A549 (cell line): ENCODE measurements at regions not wholly inside any gene's neighbourhood (a gene's known extent, or its start where the extent isn't known, plus 50 kb on each side); places are given as distances from the start of the nearest gene placed in this dataset.

Experiments used
- ATAC-seq, 2 experiments: fragments of 200-7000 bp in 1 of 2; fragments of >200 bp in 1 of 2; cut with Nextera tagmentation in 1 of 2; cut with Tn5 transposase in 1 of 2; 3 replicates each; pipeline versions ENCODE4 v1.8.0 to v1.9.1; 2018 to 2020; ENCODE audit warnings: mild to moderate bottlenecking in 1 of 2, moderate library complexity in 1 of 2
- CTCF ChIA-PET: fragments of 300-600 bp; sonication (Branson Sonifier 250); formaldehyde crosslinking; extraction: SDS; loops from one replicate; lab custom pipeline; 2021; ENCODE audit warnings: antibody characterized with exemption, inconsistent platforms; lab: Yijun Ruan, JAX
- POLR2A ChIA-PET: fragments of 350-600 bp; formaldehyde crosslinking; extraction: SDS; loops from one replicate; lab custom pipeline; 2021; ENCODE audit warnings: antibody characterized with exemption, inconsistent platforms; lab: Yijun Ruan, JAX
- DNase-seq, 2 experiments: peaks; one replicate each; pipeline versions ENCODE4 v3.0.0 to v3.0.0-alpha.2; 2011 to 2016; ENCODE audit warnings: low read depth in 1 of 2, low spot score in 1 of 2
- FAIRE-seq: peaks from 2 replicates; lab custom pipeline; 2011; peaks lifted over from hg19 to GRCh38; lab: Jason Lieb, UNC
- H3K27ac ChIP-seq, 2 experiments: fragments of >200 bp; sonication (Bioruptor Twin); formaldehyde crosslinking; 3 replicates each; pipeline ENCODE4 v1.5.1; 2016 to 2017
- H3K4me1 ChIP-seq: fragments of >200 bp; sonication (Bioruptor Twin); formaldehyde crosslinking; 3 replicates; pipeline ENCODE4 v1.6.1; 2016
- H3K4me2 ChIP-seq: fragments of >200 bp; sonication (Bioruptor Twin); formaldehyde crosslinking; 3 replicates; pipeline ENCODE4 v1.6.1; 2016
- H3K4me3 ChIP-seq: fragments of >200 bp; sonication (Bioruptor Twin); formaldehyde crosslinking; 3 replicates; pipeline ENCODE4 v1.5.1; 2016
- H3K9me3 ChIP-seq: fragments of >200 bp; sonication (Bioruptor Twin); formaldehyde crosslinking; 3 replicates; pipeline ENCODE4 v1.6.1; 2016
- BHLHE40 ChIP-seq: IDR thresholded peaks from 2 replicates; pipeline ENCODE4 v1.6.1; 2012; ENCODE audit warnings: low read depth, low read length, inconsistent platforms
- CHD4 ChIP-seq: fragments of 200-600 bp; sonication (generic); IDR thresholded peaks from 2 replicates; pipeline ENCODE4 v1.6.1; 2016; ENCODE audit warnings: antibody characterized with exemption, mild to moderate bottlenecking, borderline replicate concordance
- EHMT2 ChIP-seq: fragments of 200-600 bp; sonication (generic); IDR thresholded peaks from 2 replicates; pipeline ENCODE4 v1.6.1; 2016; ENCODE audit warnings: antibody characterized with exemption, low read depth, mild to moderate bottlenecking, moderate library complexity
- ELK1 ChIP-seq: fragments of 150-350 bp; IDR thresholded peaks from 2 replicates; pipeline ENCODE4 v1.6.1; 2014; ENCODE audit warnings: low read depth, mild to moderate bottlenecking, low read length
- EP300 ChIP-seq, 2 experiments: fragments of >200 bp; sonication (Bioruptor Twin); formaldehyde crosslinking; IDR thresholded peaks; 2 replicates in 1 of 2; 3 replicates in 1 of 2; pipeline ENCODE4 v1.6.1; 2016 to 2017
- ESRRA ChIP-seq: fragments of 150-350 bp; IDR thresholded peaks from 2 replicates; pipeline ENCODE4 v1.6.1; 2014; ENCODE audit warnings: mild to moderate bottlenecking, low read length, borderline replicate concordance
- FOXS1 ChIP-seq: fragments of 250-450 bp; sonication (Bioruptor Pico); IDR thresholded peaks from 2 replicates; pipeline ENCODE4 v1.5.0; 2020; ENCODE audit warnings: mild to moderate bottlenecking, moderate library complexity
- JUN ChIP-seq, 2 experiments: fragments of >200 bp; sonication (Bioruptor Twin); formaldehyde crosslinking; IDR thresholded peaks; 2 replicates in 1 of 2; 3 replicates in 1 of 2; pipeline ENCODE4 v1.6.1; 2016 to 2017
- JUNB ChIP-seq: fragments of >200 bp; sonication (Bioruptor Twin); formaldehyde crosslinking; IDR thresholded peaks from 2 replicates; pipeline ENCODE4 v1.6.1; 2016
- KDM1A ChIP-seq: fragments of 200-600 bp; sonication (generic); IDR thresholded peaks from 2 replicates; pipeline ENCODE4 v1.6.1; 2016; ENCODE audit warnings: low read depth, mild to moderate bottlenecking
- KDM5A ChIP-seq: fragments of 200-600 bp; sonication (generic); IDR thresholded peaks from 2 replicates; pipeline ENCODE4 v1.6.1; 2016; ENCODE audit warnings: antibody characterized with exemption, mild to moderate bottlenecking
- MAFK ChIP-seq: fragments of 450-650 bp; IDR thresholded peaks from 2 replicates; pipeline ENCODE4 v1.6.1; 2014; ENCODE audit not compliant: partially characterized antibody
- MAZ ChIP-seq: fragments of 150-350 bp; IDR thresholded peaks from 2 replicates; pipeline ENCODE4 v1.6.1; 2014; ENCODE audit warnings: antibody characterized with exemption, low read depth, low read length, borderline replicate concordance
- MYC ChIP-seq: IDR thresholded peaks from 2 replicates; pipeline ENCODE4 v1.6.1; 2012; ENCODE audit warnings: mild to moderate bottlenecking, inconsistent platforms, low read length, improper control_type of control experiment, borderline replicate concordance
- NFE2L2 ChIP-seq: fragments of 150-350 bp; conservative IDR thresholded peaks from 2 replicates; pipeline ENCODE4 v1.6.1; 2014; ENCODE audit warnings: low read length
- NPAS2 ChIP-seq: fragments of 250-450 bp; sonication (Bioruptor Pico); IDR thresholded peaks from 2 replicates; pipeline ENCODE4 v1.8.0; 2022; ENCODE audit warnings: mild to moderate bottlenecking, moderate library complexity, borderline replicate concordance
- PBX3 ChIP-seq: IDR thresholded peaks from 2 replicates; pipeline ENCODE4 v1.6.1; 2012
- RARB ChIP-seq: fragments of 250-450 bp; sonication (Bioruptor Pico); IDR thresholded peaks from 2 replicates; pipeline ENCODE4 v1.8.0; 2021; ENCODE audit warnings: mild to moderate bottlenecking, moderate library complexity
- RFX5 ChIP-seq: fragments of 450-650 bp; IDR thresholded peaks from 2 replicates; pipeline ENCODE4 v1.7.1; 2014; ENCODE audit warnings: antibody characterized with exemption, mild to moderate bottlenecking, moderate library complexity
- SMC3 ChIP-seq: fragments of >200 bp; sonication (Bioruptor Twin); formaldehyde crosslinking; IDR thresholded peaks from 3 replicates; pipeline ENCODE4 v1.6.1; 2018; ENCODE audit warnings: inconsistent platforms
- SREBF2 ChIP-seq: fragments of 450-650 bp; IDR thresholded peaks from 2 replicates; pipeline ENCODE4 v1.6.1; 2014; ENCODE audit warnings: mild to moderate bottlenecking, moderate library complexity
- TP53 ChIP-seq: fragments of 250-450 bp; sonication (Bioruptor Pico); IDR thresholded peaks from 2 replicates; pipeline ENCODE4 v1.5.0; 2021; ENCODE audit warnings: mild to moderate bottlenecking, moderate library complexity
- ZC3H11A ChIP-seq: fragments of 450-650 bp; IDR thresholded peaks from 2 replicates; pipeline ENCODE4 v1.6.1; 2014; ENCODE audit warnings: antibody characterized with exemption, mild to moderate bottlenecking
- ZNF302 ChIP-seq: fragments of 250-450 bp; sonication (Bioruptor Pico); IDR thresholded peaks from 2 replicates; pipeline ENCODE4 v1.9.0; 2021; ENCODE audit warnings: inconsistent platforms, mild to moderate bottlenecking, moderate library complexity
- WGBS: methylation state at CpG from one replicate; pipeline ENCODE4 v1.1.6; 2017; ENCODE audit errors: missing lambda C conversion rate; 5-methylcytosine and 5-hydroxymethylcytosine counted together
- TF ChIP-seq, protein P1 (sequence below): fragments of >200 bp; sonication (Bioruptor Twin); formaldehyde crosslinking; IDR thresholded peaks from 2 replicates; pipeline ENCODE4 v1.6.1; 2016
- TF ChIP-seq, protein P2 (sequence below): fragments of 450-650 bp; IDR thresholded peaks from 2 replicates; pipeline ENCODE4 v1.6.1; 2014; ENCODE audit warnings: antibody characterized with exemption
- TF ChIP-seq, protein P3 (sequence below): fragments of 200-600 bp; sonication (generic); IDR thresholded peaks from 2 replicates; pipeline ENCODE4 v1.6.1; 2016; ENCODE audit warnings: antibody characterized with exemption, mild to moderate bottlenecking, moderate library complexity

DNA sequence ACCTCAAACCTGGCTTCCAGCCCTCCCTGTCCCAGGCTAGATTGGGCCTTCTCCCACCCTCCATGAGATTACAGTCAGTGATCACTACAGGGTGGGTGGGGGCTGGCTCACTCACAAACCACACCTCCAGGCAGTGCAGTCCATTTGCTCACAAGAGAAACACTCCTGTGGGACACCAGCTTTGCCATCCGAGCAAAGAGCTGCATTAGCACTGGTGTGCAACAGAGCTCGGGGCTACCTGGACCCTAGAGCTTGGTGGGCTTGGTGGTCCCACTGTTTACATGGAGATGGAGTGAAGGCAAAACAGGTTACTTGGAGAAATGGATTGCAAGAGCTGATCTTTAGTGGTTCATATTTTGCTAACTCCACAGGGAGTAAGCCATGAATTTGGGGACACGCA is 451.7 kb upstream of the ZMIZ1 start:
- FAIRE-seq (no peak), ATAC-seq (no peak), DNase-seq (no peak)
- no peak overlapping the region for H3K27ac ChIP-seq
- ChIA-PET POLR2A (no interaction called here), CTCF (interaction anchor here (0.6 to 2.9 kb wide), 6 partner anchors 8 to 194 kb away, joined by 3 to 14 read pairs (median 4); no protein-coding TSS in a partner anchor)
- no peak overlapping the region for H3K4me2 ChIP-seq
- no peak for TF ChIP-seq JUNB
- TF ChIP-seq MAZ = no peak
- H3K4me3 ChIP-seq = no peak overlapping the region
- H3K4me1 ChIP-seq = peaks cover 7% of the 10 kb centered on the region; the same call in 1 of the 3 replicates
- no peaks in the 10 kb centered on the region for H3K9me3 ChIP-seq
- 71% methylated on average over 3 of the region's 3 CpGs for WGBS

DNA sequence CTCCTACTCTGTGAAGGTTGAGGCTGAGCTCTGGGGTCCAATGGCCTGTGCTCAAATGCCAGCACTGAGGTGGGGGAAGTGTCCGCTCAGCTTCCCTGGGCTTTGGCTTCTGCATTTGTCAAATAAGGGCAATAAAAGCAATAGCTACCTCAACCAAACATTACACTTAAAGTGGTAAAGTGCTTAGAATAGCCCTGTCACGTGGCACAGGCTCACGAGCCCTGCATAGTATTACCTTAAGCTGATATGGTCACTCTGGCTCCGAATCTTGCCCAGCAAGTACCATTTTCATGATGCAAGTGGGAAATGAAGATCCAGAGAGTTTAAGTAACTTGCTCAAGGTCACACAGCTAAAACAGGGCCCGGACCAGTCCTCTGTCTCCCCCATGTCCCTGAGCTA is 451.1 kb upstream of the ZMIZ1 start:
- H3K4me3 ChIP-seq = no peak overlapping the region
- POLR2A ChIA-PET = no interaction called here
- no peak for FAIRE-seq
- no peak overlapping the region for H3K27ac ChIP-seq
- TF ChIP-seq CHD4 (no peak), KDM5A (no peak), JUN (IDR thresholded peaks at IDR 0.05) (no peak), FOXS1 (CRISPR knock-in tag) (no peak), PBX3 (no peak), MYC (no peak), EHMT2 (no peak), MAFK (no peak), ZC3H11A (no peak), ELK1 (no peak)
- TF ChIP-seq, protein P1, sequence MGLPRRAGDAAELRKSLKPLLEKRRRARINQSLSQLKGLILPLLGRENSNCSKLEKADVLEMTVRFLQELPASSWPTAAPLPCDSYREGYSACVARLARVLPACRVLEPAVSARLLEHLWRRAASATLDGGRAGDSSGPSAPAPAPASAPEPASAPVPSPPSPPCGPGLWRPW = no peak
- TF ChIP-seq, protein P2, sequence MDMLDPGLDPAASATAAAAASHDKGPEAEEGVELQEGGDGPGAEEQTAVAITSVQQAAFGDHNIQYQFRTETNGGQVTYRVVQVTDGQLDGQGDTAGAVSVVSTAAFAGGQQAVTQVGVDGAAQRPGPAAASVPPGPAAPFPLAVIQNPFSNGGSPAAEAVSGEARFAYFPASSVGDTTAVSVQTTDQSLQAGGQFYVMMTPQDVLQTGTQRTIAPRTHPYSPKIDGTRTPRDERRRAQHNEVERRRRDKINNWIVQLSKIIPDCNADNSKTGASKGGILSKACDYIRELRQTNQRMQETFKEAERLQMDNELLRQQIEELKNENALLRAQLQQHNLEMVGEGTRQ = no peak
- TF ChIP-seq, protein P3, sequence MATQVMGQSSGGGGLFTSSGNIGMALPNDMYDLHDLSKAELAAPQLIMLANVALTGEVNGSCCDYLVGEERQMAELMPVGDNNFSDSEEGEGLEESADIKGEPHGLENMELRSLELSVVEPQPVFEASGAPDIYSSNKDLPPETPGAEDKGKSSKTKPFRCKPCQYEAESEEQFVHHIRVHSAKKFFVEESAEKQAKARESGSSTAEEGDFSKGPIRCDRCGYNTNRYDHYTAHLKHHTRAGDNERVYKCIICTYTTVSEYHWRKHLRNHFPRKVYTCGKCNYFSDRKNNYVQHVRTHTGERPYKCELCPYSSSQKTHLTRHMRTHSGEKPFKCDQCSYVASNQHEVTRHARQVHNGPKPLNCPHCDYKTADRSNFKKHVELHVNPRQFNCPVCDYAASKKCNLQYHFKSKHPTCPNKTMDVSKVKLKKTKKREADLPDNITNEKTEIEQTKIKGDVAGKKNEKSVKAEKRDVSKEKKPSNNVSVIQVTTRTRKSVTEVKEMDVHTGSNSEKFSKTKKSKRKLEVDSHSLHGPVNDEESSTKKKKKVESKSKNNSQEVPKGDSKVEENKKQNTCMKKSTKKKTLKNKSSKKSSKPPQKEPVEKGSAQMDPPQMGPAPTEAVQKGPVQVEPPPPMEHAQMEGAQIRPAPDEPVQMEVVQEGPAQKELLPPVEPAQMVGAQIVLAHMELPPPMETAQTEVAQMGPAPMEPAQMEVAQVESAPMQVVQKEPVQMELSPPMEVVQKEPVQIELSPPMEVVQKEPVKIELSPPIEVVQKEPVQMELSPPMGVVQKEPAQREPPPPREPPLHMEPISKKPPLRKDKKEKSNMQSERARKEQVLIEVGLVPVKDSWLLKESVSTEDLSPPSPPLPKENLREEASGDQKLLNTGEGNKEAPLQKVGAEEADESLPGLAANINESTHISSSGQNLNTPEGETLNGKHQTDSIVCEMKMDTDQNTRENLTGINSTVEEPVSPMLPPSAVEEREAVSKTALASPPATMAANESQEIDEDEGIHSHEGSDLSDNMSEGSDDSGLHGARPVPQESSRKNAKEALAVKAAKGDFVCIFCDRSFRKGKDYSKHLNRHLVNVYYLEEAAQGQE = no peak
- peaks cover 7% of the 10 kb centered on the region; the same call in 2 of the 3 replicates for H3K4me1 ChIP-seq
- H3K4me2 ChIP-seq = no peak overlapping the region
- ATAC-seq = no peak
- no peak for DNase-seq
- no peaks in the 10 kb centered on the region for H3K9me3 ChIP-seq
- 75% methylated on average over 5 of the region's 5 CpGs for WGBS
- CTCF ChIA-PET = interaction anchor here (0.6 to 2.9 kb wide), 5 partner anchors 9 to 72 kb away, joined by 3 to 14 read pairs (median 4); no protein-coding TSS in a partner anchor

- WGBS = 90% methylated on average over 4 of the region's 4 CpGs
- Histone ChIP-seq H3K4me1 (peaks cover 10% of the 10 kb centered on the region), H3K4me3 (no peak overlapping the region), H3K9me3 (no peaks in the 10 kb centered on the region), H3K4me2 (no peak overlapping the region), H3K27ac (no peak overlapping the region)
- CTCF ChIA-PET = interaction anchor here (0.7 to 1.1 kb wide), 3 partner anchors 8 to 26 kb away, joined by 3 to 4 read pairs (median 4); no protein-coding TSS in a partner anchor
- FAIRE-seq (no peak), ATAC-seq (no peak), DNase-seq (no peak)
- POLR2A ChIA-PET = no interaction called here
- TF ChIP-seq TP53 (no peak), SMC3 (no peak), SREBF2 (no peak), NPAS2 (CRISPR knock-in tag) (no peak), EP300 (IDR thresholded peaks at IDR 0.05) (no peak), KDM5A (no peak), JUNB (no peak), NFE2L2 (no peak), ESRRA (no peak), ZNF302 (no peak), RFX5 (no peak), PBX3 (no peak), FOXS1 (CRISPR knock-in tag) (no peak), RARB (CRISPR knock-in tag) (no peak), BHLHE40 (no peak), ZC3H11A (no peak), KDM1A (no peak)
Measured at GRCh38 chr10:78618050-78618449, 450.7 kb upstream of the ZMIZ1 start.
